GM23338 (cell line): ENCODE measurements at regions not wholly inside any gene's neighbourhood (a gene's known extent, or its start where the extent isn't known, plus 50 kb on each side); places are given as distances from the start of the nearest gene placed in this dataset.

Experiments
- ATAC-seq: fragments of 200-7000 bp; cut with Tn5 transposase; 3 replicates; pipeline ENCODE4 v1.9.1; 2020
- DNase-seq: peaks from one replicate; pipeline ENCODE4 v3.0.0-alpha.2; 2015; ENCODE audit warnings: low spot score
- H2AFZ ChIP-seq: fragments of 200-600 bp; sonication (generic); 2 replicates; pipeline ENCODE4 v1.8.0; 2016; ENCODE audit warnings: antibody characterized with exemption, mild to moderate bottlenecking, moderate library complexity
- H3F3A ChIP-seq: fragments of 200-600 bp; sonication (generic); replicated peaks from 2 replicates; pipeline ENCODE4 v1.8.0; 2017; ENCODE audit warnings: antibody characterized with exemption, mixed run types, low read depth
- H3K27ac ChIP-seq: fragments of 200-600 bp; sonication (generic); 2 replicates; pipeline ENCODE4 v1.6.1; 2016; ENCODE audit warnings: low read depth
- H3K27me3 ChIP-seq: fragments of 200-600 bp; sonication (generic); 2 replicates; pipeline ENCODE4 v1.8.0; 2016; ENCODE audit warnings: mild to moderate bottlenecking, mixed run types, moderate library complexity; ENCODE audit not compliant: insufficient read depth
- H3K36me3 ChIP-seq: fragments of 200-600 bp; sonication (generic); 2 replicates; pipeline ENCODE4 v1.8.0; 2016; ENCODE audit warnings: mild to moderate bottlenecking; ENCODE audit not compliant: insufficient read depth
- H3K4me1 ChIP-seq: fragments of 200-600 bp; sonication (generic); 2 replicates; pipeline ENCODE4 v1.8.0; 2016; ENCODE audit warnings: mild to moderate bottlenecking, moderate library complexity; ENCODE audit not compliant: insufficient read depth
- H3K4me2 ChIP-seq: fragments of 200-600 bp; sonication (generic); 2 replicates; pipeline ENCODE4 v1.7.1; 2017; ENCODE audit warnings: mixed run types
- H3K4me3 ChIP-seq: fragments of 200-600 bp; sonication (generic); 2 replicates; pipeline ENCODE4 v1.6.1; 2016; ENCODE audit warnings: mixed run types
- H3K79me2 ChIP-seq: fragments of 200-600 bp; sonication (generic); replicated peaks from 2 replicates; pipeline ENCODE4 v1.8.0; 2017; ENCODE audit warnings: mild to moderate bottlenecking; ENCODE audit not compliant: insufficient read depth
- H3K9me2 ChIP-seq: fragments of 200-600 bp; sonication (generic); 2 replicates; pipeline ENCODE4 v1.8.0; 2017; ENCODE audit not compliant: insufficient read depth
- H4K20me1 ChIP-seq: fragments of 200-600 bp; sonication (generic); replicated peaks from 2 replicates; pipeline ENCODE4 v1.8.0; 2017; ENCODE audit warnings: mild to moderate bottlenecking; ENCODE audit not compliant: insufficient read depth
- H3K27ac Mint-ChIP-seq: 2 replicates; pipeline ENCODE4 v1.8.0; 2020; ENCODE audit warnings: inconsistent platforms, mild to moderate bottlenecking, moderate library complexity, mixed read lengths
- H3K27me3 Mint-ChIP-seq: 3 replicates; pipeline ENCODE4 v1.8.0; 2022; ENCODE audit warnings: low read depth, mild to moderate bottlenecking, moderate library complexity, mixed read lengths, inconsistent platforms; ENCODE audit not compliant: insufficient read depth, poor library complexity
- H3K36me3 Mint-ChIP-seq: 3 replicates; pipeline ENCODE4 v1.8.0; 2021; ENCODE audit warnings: low read depth, mild to moderate bottlenecking, inconsistent platforms, moderate library complexity, mixed read lengths
- H3K4me1 Mint-ChIP-seq: 3 replicates; pipeline ENCODE4 v1.8.0; 2020; ENCODE audit warnings: mild to moderate bottlenecking, inconsistent platforms, mixed read lengths
- H3K4me3 Mint-ChIP-seq: 3 replicates; pipeline ENCODE4 v1.8.0; 2021; ENCODE audit warnings: moderate library complexity, mild to moderate bottlenecking, inconsistent platforms, mixed read lengths
- H3K9me3 Mint-ChIP-seq: 3 replicates; pipeline ENCODE4 v1.8.0; 2020; ENCODE audit warnings: moderate library complexity, mild to moderate bottlenecking, inconsistent platforms, mixed read lengths
- CREB1 ChIP-seq: fragments of 250-450 bp; sonication (Bioruptor Pico); IDR thresholded peaks from 2 replicates; pipeline ENCODE4 v1.5.0; 2020; ENCODE audit warnings: low read depth, mild to moderate bottlenecking, moderate library complexity
- CTCF ChIP-seq, 2 experiments: fragments of 200-600 bp in 1 of 2; sonication (generic) in 1 of 2; conservative IDR thresholded peaks; 2 replicates each; pipeline versions ENCODE4 v1.5.1 to v1.6.1; 2016 to 2017; ENCODE audit warnings: antibody characterized with exemption in 2 of 2, low read depth in 2 of 2, mild to moderate bottlenecking in 2 of 2, moderate library complexity in 1 of 2
- ETS1 ChIP-seq: IDR thresholded peaks from 2 replicates; pipeline ENCODE4 v1.6.1; 2016; ENCODE audit warnings: antibody characterized with exemption
- EZH2 ChIP-seq: fragments of 200-600 bp; sonication (generic); IDR thresholded peaks from one replicate; pipeline ENCODE4 v1.8.0; 2017; ENCODE audit warnings: antibody characterized with exemption, mild to moderate bottlenecking, low read depth; ENCODE audit not compliant: unreplicated experiment
- EZH2phosphoT487 ChIP-seq: fragments of 200-600 bp; sonication (generic); IDR thresholded peaks from one replicate; pipeline ENCODE4 v1.8.1; 2018; ENCODE audit warnings: antibody characterized with exemption; ENCODE audit not compliant: unreplicated experiment
- JUNB ChIP-seq: IDR thresholded peaks from one replicate; pipeline ENCODE4 v1.6.1; 2016; ENCODE audit warnings: antibody characterized with exemption; ENCODE audit not compliant: unreplicated experiment
- NANOG ChIP-seq: IDR thresholded peaks from 2 replicates; pipeline ENCODE4 v1.6.1; 2016; ENCODE audit warnings: antibody characterized with exemption, borderline replicate concordance
- POLR2AphosphoS5 ChIP-seq: IDR thresholded peaks from 2 replicates; pipeline ENCODE4 v1.6.1; 2016; ENCODE audit warnings: antibody characterized with exemption, low read depth
- REST ChIP-seq: IDR thresholded peaks from one replicate; pipeline ENCODE4 v1.6.1; 2018; ENCODE audit warnings: antibody characterized with exemption; ENCODE audit not compliant: unreplicated experiment
- STAT1 ChIP-seq: IDR thresholded peaks from one replicate; pipeline ENCODE4 v1.6.1; 2016; ENCODE audit warnings: antibody characterized with exemption; ENCODE audit not compliant: unreplicated experiment
- ZNF114 ChIP-seq: fragments of 250-450 bp; sonication (Bioruptor Pico); IDR thresholded peaks from 2 replicates; pipeline ENCODE4 v1.5.0; 2020; ENCODE audit warnings: mild to moderate bottlenecking, moderate library complexity
- ZNF331 ChIP-seq: fragments of 250-450 bp; sonication (Bioruptor Pico); IDR thresholded peaks from 2 replicates; pipeline ENCODE4 v1.5.0; 2020; ENCODE audit warnings: low read depth, mild to moderate bottlenecking, moderate library complexity
- ZNF462 ChIP-seq: fragments of 250-450 bp; sonication (Bioruptor Pico); IDR thresholded peaks from 2 replicates; pipeline ENCODE4 v1.5.0; 2020; ENCODE audit warnings: mild to moderate bottlenecking, moderate library complexity

GRCh38 chr20:56778765-56779195 lies 149.7 kb downstream of the TFAP2C start:
- Histone ChIP-seq H3K27ac (no peak overlapping the region), H3K4me1 (peaks cover 19% of the 10 kb centered on the region), H3K9me2 (no peaks in the 10 kb centered on the region), H3F3A (0 out of 2 replicates have a peak, but pooled peaks cover 6% of the 10 kb centered on the region), H3K4me3 (no peak overlapping the region), H3K36me3 (no peaks in the 10 kb centered on the region), H4K20me1 (no peaks in the 10 kb centered on the region), H3K4me2 (0 out of 2 replicates have a peak overlapping the region, but pooled peaks have one; percentile 32), H2AFZ (peak overlapping the region; percentile 93), H3K27me3 (no peaks in the 10 kb centered on the region), H3K79me2 (no peaks in the 10 kb centered on the region)
- Mint-ChIP-seq H3K9me3 (no peaks in the 10 kb centered on the region), H3K4me1 (peaks cover 26% of the 10 kb centered on the region), H3K4me3 (no peak overlapping the region), H3K27ac (no peak overlapping the region), H3K27me3 (peaks cover 3% of the 10 kb centered on the region), H3K36me3 (no peaks in the 10 kb centered on the region)
- peak; percentile 29 for DNase-seq
- peak; percentile 43 for ATAC-seq
- no peak for TF ChIP-seq CTCF (conservative IDR thresholded peaks at IDR 0.05; ENCODE audit: low read depth in 2 of 2)
- TF ChIP-seq POLR2AphosphoS5 = no peak
- no peak for TF ChIP-seq ZNF331 (CRISPR knock-in tag)
- TF ChIP-seq EZH2phosphoT487 = no peak
- no peak for TF ChIP-seq CREB1 (CRISPR knock-in tag)
- TF ChIP-seq ZNF114 = no peak
- TF ChIP-seq NANOG = no peak
- no peak for TF ChIP-seq JUNB
- no peak for TF ChIP-seq ZNF462 (CRISPR knock-in tag)
- TF ChIP-seq REST = no peak
- TF ChIP-seq STAT1 = no peak
- TF ChIP-seq ETS1 = no peak
- no peak for TF ChIP-seq EZH2
